Psoas muscle (tissue), 7 donors: ENCODE measurements at regions not wholly inside any gene's neighbourhood (a gene's known extent, or its start where the extent isn't known, plus 50 kb on each side); places are given as distances from the start of the nearest gene placed in this dataset.
"Not testable (repeated sequence)": the region's sequence is repeated elsewhere in the genome, so short reads cannot be mapped to it uniquely, and the experiment has no call there.

Experiments used
- ATAC-seq, 4 donors: fragments of 200-7000 bp; cut with Tn5 transposase; one replicate each; pipeline ENCODE4 v1.9.1; 2020; ENCODE audit warnings: moderate library complexity in 3 of 4, mild to moderate bottlenecking in 2 of 4
- DNase-seq, 2 donors: peaks; one replicate each; pipeline ENCODE4 v3.0.0-alpha.2; 2020
- H3K27ac ChIP-seq: fragments of 200-600 bp; one replicate; pipeline ENCODE4 v1.8.0; 2022
- H3K27me3 ChIP-seq, 3 donors: fragments of 200-600 bp in 1 of 3; one replicate each; pipeline versions ENCODE4 v1.6.1 to v1.8.0; 2013 to 2022; ENCODE audit warnings: low read length in 2 of 3, mild to moderate bottlenecking in 2 of 3, moderate library complexity in 1 of 3; ENCODE audit not compliant: insufficient read depth in 3 of 3
- H3K36me3 ChIP-seq, 2 donors: fragments of 200-600 bp in 1 of 2; one replicate each; pipeline versions ENCODE4 v1.6.1 to v1.8.0; 2013 to 2022; ENCODE audit warnings: low read depth in 1 of 2, mild to moderate bottlenecking in 1 of 2, moderate library complexity in 1 of 2; ENCODE audit not compliant: insufficient read depth in 1 of 2
- H3K4me1 ChIP-seq: fragments of 200-600 bp; one replicate; pipeline ENCODE4 v1.8.0; 2022
- H3K4me3 ChIP-seq: fragments of 200-600 bp; one replicate; pipeline ENCODE4 v1.8.0; 2022; ENCODE audit warnings: mild to moderate bottlenecking
- H3K9me3 ChIP-seq: fragments of 200-600 bp; one replicate; pipeline ENCODE4 v1.8.0; 2022
- CTCF ChIP-seq: fragments of 200-600 bp; IDR thresholded peaks from one replicate; pipeline ENCODE4 v1.8.0; 2022; ENCODE audit warnings: antibody characterized with exemption
- WGBS, 3 donors: extraction: QIAGEN DNeasy Blood & Tissue Kit; methylation state at CpG; one replicate each; pipeline versions ENCODE4 v1.1.6 to v1.1.7; 2013; 5-methylcytosine and 5-hydroxymethylcytosine counted together
- intact Hi-C, 2 donors: fragments of 100-400 bp; cut with DNase I; formaldehyde crosslinking; loops; one replicate each; pipeline versions ENCODE4 v1.11.0 to v1.14.2; 2022
- donor health status: healthy with polysubstance abuse.
- donor health status: DM: no; HTN: no; CAD: no; lungs with moderate emphysema.
- donor health status: Bipolar disorder and iron deficiency.
- donor health status: healthy.
- donor health status: DM: yes; HTN: yes; CAD: no.
- donor health status: DM: no; HTN: no; CAD: no.
- donor health status: DM: yes; HTN: yes; CAD: no.

DNA sequence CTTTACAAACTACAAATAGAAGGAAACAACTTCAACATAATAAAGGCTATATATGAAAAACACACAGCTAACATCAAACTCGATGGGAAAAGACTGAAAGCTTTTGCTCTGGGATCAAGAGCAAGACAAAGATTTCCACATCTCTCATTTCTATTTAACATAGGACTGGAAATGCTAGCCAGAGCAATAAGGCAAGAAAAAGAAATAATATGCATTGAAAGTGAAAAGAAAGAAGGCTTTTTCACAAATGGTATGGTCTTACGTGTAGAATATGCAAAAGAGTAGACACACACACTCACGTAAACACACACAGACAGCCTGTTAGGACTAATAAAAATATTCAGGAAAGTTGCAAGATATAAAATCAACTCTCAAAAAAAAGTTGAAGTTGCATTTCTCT is 660.5 kb upstream of the PCDH10 start:
- Histone ChIP-seq H3K27ac (no peak overlapping the region), H3K27me3 (no peaks in the 10 kb centered on the region), H3K36me3 (no peaks in the 10 kb centered on the region), H3K4me1 (no peaks in the 10 kb centered on the region), H3K4me3 (no peak overlapping the region), H3K9me3 (peaks cover 15% of the 10 kb centered on the region)
- intact Hi-C loops, result no loop called here
- ATAC-seq, result no peak
- no peak for TF ChIP-seq CTCF
- DNase-seq, result no peak
- WGBS, 3 donors, result 79% methylated on average over 3 of the region's 3 CpGs

DNA sequence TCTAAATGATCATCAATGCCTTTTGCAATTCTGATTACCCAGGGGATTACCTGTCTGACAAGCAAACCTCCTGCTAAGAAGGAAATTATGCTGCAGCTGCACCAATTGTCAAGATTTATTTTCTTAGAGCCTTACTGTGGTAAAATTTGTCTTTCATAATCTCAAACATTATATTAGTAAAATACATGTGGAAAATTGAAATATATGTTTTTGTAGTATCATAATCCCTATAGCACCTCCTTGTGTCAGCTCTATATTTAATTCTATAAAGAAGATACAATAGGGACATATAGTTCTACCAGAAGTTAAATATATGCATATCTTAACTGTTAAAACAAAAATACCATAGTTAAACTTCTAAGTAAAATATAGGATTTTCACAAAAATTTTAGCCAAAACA is 655.6 kb upstream of the PCDH10 start:
- Histone ChIP-seq H3K4me1 (no peaks in the 10 kb centered on the region), H3K27ac (no peak overlapping the region), H3K4me3 (no peak overlapping the region), H3K36me3 (no peaks in the 10 kb centered on the region), H3K27me3 (no peaks in the 10 kb centered on the region), H3K9me3 (peaks cover 8% of the 10 kb centered on the region)
- intact Hi-C loops, result no loop called here
- ATAC-seq (no peak), DNase-seq (no peak)
- no peak for TF ChIP-seq CTCF

DNA sequence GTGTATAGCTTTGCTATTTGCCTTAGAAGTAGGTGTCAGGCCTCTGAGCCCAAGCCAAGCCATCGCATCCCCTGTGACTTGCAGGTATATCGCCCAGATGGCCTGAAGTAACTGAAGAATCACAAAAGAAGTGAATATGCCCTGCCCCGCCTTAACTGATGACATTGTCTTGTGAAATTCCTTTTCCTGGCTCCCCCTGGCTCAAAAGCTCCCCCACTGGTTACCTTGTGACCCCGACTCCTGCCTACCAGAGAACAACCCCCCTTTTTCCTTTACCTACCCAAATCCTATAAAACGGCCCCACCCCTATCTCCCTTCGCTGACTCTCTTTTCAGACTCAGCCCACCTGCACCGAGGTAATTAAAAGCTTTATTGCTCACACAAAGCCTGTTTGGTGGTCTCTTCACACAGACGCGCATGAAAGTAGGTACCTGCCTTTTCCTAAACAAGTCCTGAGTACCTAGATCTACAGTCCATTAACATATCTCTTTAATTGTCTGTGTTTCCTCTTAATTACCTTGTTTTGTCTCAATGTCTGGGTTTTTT is 653.8 kb upstream of the PCDH10 start:
- DNase-seq, H3K4me1 ChIP-seq, intact Hi-C loops, H3K4me3 ChIP-seq, H3K27ac ChIP-seq, ATAC-seq, H3K27me3 ChIP-seq, H3K9me3 ChIP-seq, H3K36me3 ChIP-seq: not testable (repeated sequence)
- WGBS, 3 donors, result 54 to 62% (median 58%) methylated on average over 9 of the region's 9 CpGs

DNA sequence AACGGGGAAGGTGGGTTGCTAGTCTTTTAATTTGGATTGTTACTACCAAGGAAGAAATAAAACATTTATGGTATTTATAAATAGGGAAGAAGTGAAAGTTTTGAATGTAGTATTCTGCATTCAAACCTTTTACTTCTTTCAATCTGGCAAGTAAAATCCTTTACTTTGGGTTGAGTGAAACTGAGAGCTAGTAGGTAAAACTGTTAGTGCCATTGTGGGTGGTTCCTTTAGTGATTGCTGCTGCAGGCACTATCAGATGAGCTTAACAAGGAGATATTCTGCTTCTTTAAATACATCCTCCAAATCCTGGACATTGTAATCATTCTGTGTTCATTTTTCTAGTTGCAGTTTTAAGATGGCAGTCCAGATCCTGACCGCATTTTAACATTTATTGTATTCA is 650.9 kb upstream of the PCDH10 start:
- Histone ChIP-seq H3K27me3 (no peaks in the 10 kb centered on the region), H3K9me3 (no peaks in the 10 kb centered on the region), H3K4me3 (no peak overlapping the region), H3K4me1 (no peaks in the 10 kb centered on the region), H3K36me3 (no peaks in the 10 kb centered on the region), H3K27ac (no peak overlapping the region)
- no peak for DNase-seq
- intact Hi-C loops, result no loop called here
- TF ChIP-seq CTCF, result no peak
- WGBS, 3 donors, result 90 to 96% (median 90%) methylated on average over 2 of the region's 2 CpGs
- ATAC-seq, result no peak

GRCh38 chr4:132502096-132502552 is 647.0 kb upstream of the PCDH10 start:
- Histone ChIP-seq H3K36me3 (no peaks in the 10 kb centered on the region), H3K27me3 (no peaks in the 10 kb centered on the region), H3K4me3 (no peak overlapping the region), H3K27ac (no peak overlapping the region), H3K4me1 (no peaks in the 10 kb centered on the region), H3K9me3 (no peaks in the 10 kb centered on the region)
- ATAC-seq, result no peak
- no peak for TF ChIP-seq CTCF
- no peak for DNase-seq
- intact Hi-C loops, result no loop called here
